HepG2 (cell line): ENCODE measurements at regions not wholly inside any gene's neighbourhood (a gene's known extent, or its start where the extent isn't known, plus 50 kb on each side); places are given as distances from the start of the nearest gene placed in this dataset.
A peak's percentile ranks its signal among the peaks of the same experiment; 100 is the strongest.

ENCODE experiments used
- ATF4 ChIP-seq, 2 experiments: fragments of 450-650 bp in 1 of 2; sonication (generic) in 1 of 2; formaldehyde crosslinking; IDR thresholded peaks; 2 replicates each; pipeline versions ENCODE4 v1.5.0 to v1.8.0; 2020 to 2022; ENCODE audit warnings: mild to moderate bottlenecking in 1 of 2, missing genetic modification reagents in 1 of 2
- CREB3 ChIP-seq: sonication (generic); formaldehyde crosslinking; IDR thresholded peaks from 2 replicates; pipeline ENCODE4 v1.5.0; 2020; ENCODE audit warnings: missing genetic modification reagents
- GLI4 ChIP-seq: sonication (generic); formaldehyde crosslinking; IDR thresholded peaks from 2 replicates; pipeline ENCODE4 v1.5.1; 2020; ENCODE audit warnings: missing genetic modification reagents, mild to moderate bottlenecking, moderate library complexity, borderline replicate concordance
- IKZF1 ChIP-seq: fragments of 450-650 bp; IDR thresholded peaks from 2 replicates; pipeline ENCODE4 v1.7.1; 2016
- MBNL3 ChIP-seq: fragments of 250-450 bp; sonication (Bioruptor Pico); conservative IDR thresholded peaks from 2 replicates; pipeline ENCODE4 v1.8.0; 2022; ENCODE audit warnings: mild to moderate bottlenecking, inconsistent platforms
- MLX ChIP-seq: IDR thresholded peaks from 2 replicates; pipeline ENCODE4 v1.6.1; 2016
- RERE ChIP-seq: IDR thresholded peaks from 2 replicates; pipeline ENCODE4 v1.6.1; 2016; ENCODE audit warnings: low read depth, missing genetic modification reagents, missing compliant biosample characterization
- ZFP1 ChIP-seq: IDR thresholded peaks from 2 replicates; pipeline ENCODE4 v1.6.1; 2016
- ZNF318 ChIP-seq: sonication (generic); formaldehyde crosslinking; IDR thresholded peaks from 2 replicates; pipeline ENCODE4 v1.4.0; 2020; ENCODE audit warnings: mild to moderate bottlenecking, missing genetic modification reagents
- ZNF331 ChIP-seq: sonication (generic); formaldehyde crosslinking; IDR thresholded peaks from 2 replicates; pipeline ENCODE4 v1.4.0; 2020; ENCODE audit warnings: missing genetic modification reagents
- ZNF740 ChIP-seq: sonication (generic); formaldehyde crosslinking; IDR thresholded peaks from 2 replicates; pipeline ENCODE4 v1.4.0; 2020; ENCODE audit warnings: missing genetic modification reagents

- TF ChIP-seq ZNF318 (peak; percentile 72; the same call in 1 of the 2 replicates), MLX (peak; percentile 73; the same call in 1 of the 2 replicates), ATF4 (CRISPR knock-in tag; IDR thresholded peaks at IDR 0.05) (peak in 1 of 2 experiments; percentile 93; a peak in 2 of 4 replicates), ZFP1 (peak; percentile 81), MBNL3 (CRISPR knock-in tag) (no peak), CREB3 (CRISPR knock-in tag) (no peak), ZNF740 (peak; percentile 97), ZNF331 (CRISPR knock-in tag) (peak; percentile 90), GLI4 (CRISPR knock-in tag) (no peak; the same call in 1 of the 2 replicates), IKZF1 (no peak), RERE (CRISPR knock-in tag) (peak; percentile 42; the same call in 1 of the 2 replicates)
These were observed 64.9 kb upstream of the RREB1 start (continued) for GRCh38 chr6:7042654-7043545.
